ENCODE measurements at regions not wholly inside any gene's neighbourhood (a gene's known extent, or its start where the extent isn't known, plus 50 kb on each side); places are given as distances from the start of the nearest gene placed in this dataset.
A peak's percentile ranks its signal among the peaks of the same experiment; 100 is the strongest.

DNA sequence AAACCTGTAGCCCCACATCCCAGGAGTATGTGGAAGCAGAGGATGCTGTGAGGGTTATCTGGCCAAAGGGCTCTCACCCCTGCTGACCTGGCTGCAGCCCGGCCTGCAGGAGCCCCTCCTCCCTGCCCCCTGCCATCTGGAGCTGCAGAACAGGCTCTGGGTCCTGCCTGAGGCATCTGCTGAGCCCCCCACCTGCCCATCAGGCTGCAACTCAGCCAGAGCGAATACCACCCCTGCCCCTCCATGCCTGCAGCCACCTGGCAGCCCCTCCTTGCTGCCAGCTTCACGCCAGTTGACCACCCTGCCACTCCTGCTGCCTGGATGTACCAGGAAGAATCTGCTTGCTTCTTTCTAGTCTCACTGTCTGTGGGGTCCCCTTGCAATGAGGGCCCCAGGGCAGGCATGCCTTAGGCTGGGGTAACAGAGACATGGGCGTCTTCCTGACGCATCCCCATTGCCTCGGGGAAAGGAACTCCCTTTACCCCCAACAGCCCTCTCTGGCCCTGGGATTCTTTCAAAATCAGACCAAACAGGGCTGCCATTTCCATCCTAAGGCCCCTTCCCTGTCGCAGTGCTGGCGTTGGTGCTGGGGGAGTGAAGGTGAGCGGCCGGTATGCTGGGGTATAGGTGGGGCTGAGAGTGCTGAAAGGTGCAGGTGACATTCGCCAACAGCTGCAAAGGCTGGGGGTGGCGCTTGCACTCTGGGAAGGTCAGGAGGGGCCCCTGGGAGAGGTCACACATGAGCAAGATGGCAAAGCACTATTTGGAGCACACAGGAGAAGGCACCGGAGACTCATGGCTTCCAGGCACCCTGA, 1334.6 kb downstream of the TBC1D22A start:
- no peak overlapping the region for H3K27ac ChIP-seq (ENCODE audit: low read depth, low read length)
- H3K27me3 ChIP-seq (ENCODE audit: control insufficient read depth in 1 of 2, insufficient read depth in 2 of 2, low read length in 2 of 2), result no peaks in the 10 kb centered on the region
- no peaks in the 10 kb centered on the region for H3K36me3 ChIP-seq (ENCODE audit: control insufficient read depth in 1 of 2, insufficient read depth in 2 of 2, low read length in 2 of 2)
- no peaks in the 10 kb centered on the region for H3K9me3 ChIP-seq (ENCODE audit: control insufficient read depth in 1 of 2, low read length in 2 of 2)
- no peak overlapping the region for H3K4me3 ChIP-seq (ENCODE audit: low read depth in 1 of 2, low read length in 2 of 2)
- H3K4me1 ChIP-seq (ENCODE audit: control insufficient read depth in 1 of 2, insufficient read depth in 2 of 2, low read length in 2 of 2), result peaks cover 0 to 15% of the 10 kb centered on the region in 2 donors
- no peak overlapping the region for H3K9ac ChIP-seq (ENCODE audit: low read depth in 1 of 2, low read length in 2 of 2)

DNA sequence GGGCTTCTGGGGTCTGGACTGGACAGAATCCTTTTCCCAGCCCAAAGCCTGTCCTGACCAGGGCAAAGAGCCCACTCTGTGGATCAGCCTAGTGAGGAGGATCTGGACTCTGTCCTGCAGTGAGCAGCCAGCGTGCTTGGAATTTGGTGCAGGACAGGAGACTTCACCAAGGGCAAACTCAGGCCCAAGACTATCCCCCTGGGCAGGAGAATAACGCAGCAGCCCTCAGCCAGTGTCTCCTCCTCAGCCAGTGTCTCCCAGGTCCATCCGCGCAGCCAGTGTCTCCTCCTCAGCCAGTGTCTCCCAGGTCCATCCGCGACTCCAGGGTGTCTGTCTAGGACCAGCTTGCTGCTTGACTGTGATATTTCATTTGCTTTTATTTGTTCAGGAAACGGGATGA, 1334.0 kb downstream of the TBC1D22A start:
- H3K27ac ChIP-seq (ENCODE audit: low read depth, low read length), result no peak overlapping the region
- no peaks in the 10 kb centered on the region for H3K9me3 ChIP-seq (ENCODE audit: control insufficient read depth in 1 of 2, low read length in 2 of 2)
- H3K27me3 ChIP-seq (ENCODE audit: control insufficient read depth in 1 of 2, insufficient read depth in 2 of 2, low read length in 2 of 2), result no peaks in the 10 kb centered on the region
- no peaks in the 10 kb centered on the region for H3K36me3 ChIP-seq (ENCODE audit: control insufficient read depth in 1 of 2, insufficient read depth in 2 of 2, low read length in 2 of 2)
- no peak overlapping the region for H3K4me3 ChIP-seq (ENCODE audit: low read depth in 1 of 2, low read length in 2 of 2)
- peaks cover 0 to 15% of the 10 kb centered on the region in 2 donors for H3K4me1 ChIP-seq (ENCODE audit: control insufficient read depth in 1 of 2, insufficient read depth in 2 of 2, low read length in 2 of 2)
- H3K9ac ChIP-seq (ENCODE audit: low read depth in 1 of 2, low read length in 2 of 2), result no peak overlapping the region

DNA sequence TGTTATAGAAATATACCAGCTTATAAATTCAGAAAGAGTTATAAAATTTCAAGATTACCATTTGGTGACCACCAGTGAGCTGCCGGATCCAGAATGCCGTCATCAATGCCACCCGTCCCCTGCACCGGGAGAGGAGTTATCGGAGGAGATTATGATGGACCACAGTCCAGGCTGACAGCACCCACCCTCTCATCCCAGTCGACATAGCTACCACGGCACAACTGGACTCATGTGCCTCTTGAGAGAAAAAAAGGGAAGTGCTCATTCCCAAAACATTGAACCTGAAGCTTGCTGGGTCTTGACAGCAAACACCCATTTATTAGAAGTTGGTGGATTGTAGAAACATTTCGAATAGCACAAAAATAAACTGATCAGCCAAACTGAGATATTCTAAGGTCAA, 1331.5 kb downstream of the TBC1D22A start:
- H3K4me1 ChIP-seq (ENCODE audit: control insufficient read depth in 1 of 2, insufficient read depth in 2 of 2, low read length in 2 of 2), result peaks cover 4 to 16% of the 10 kb centered on the region in 2 donors
- no peaks in the 10 kb centered on the region for H3K9me3 ChIP-seq (ENCODE audit: control insufficient read depth in 1 of 2, low read length in 2 of 2)
- H3K9ac ChIP-seq (ENCODE audit: low read depth in 1 of 2, low read length in 2 of 2), result no peak overlapping the region
- H3K27me3 ChIP-seq (ENCODE audit: control insufficient read depth in 1 of 2, insufficient read depth in 2 of 2, low read length in 2 of 2), result peaks cover 0 to 2% of the 10 kb centered on the region in 2 donors
- H3K36me3 ChIP-seq (ENCODE audit: control insufficient read depth in 1 of 2, insufficient read depth in 2 of 2, low read length in 2 of 2), result no peaks in the 10 kb centered on the region
- no peak overlapping the region for H3K4me3 ChIP-seq (ENCODE audit: low read depth in 1 of 2, low read length in 2 of 2)
- no peak overlapping the region for H3K27ac ChIP-seq (ENCODE audit: low read depth, low read length)

GRCh38 chr22:48092866-48093265, 1330.4 kb downstream of the TBC1D22A start:
- peaks cover 4 to 8% of the 10 kb centered on the region in 2 donors for H3K4me1 ChIP-seq (ENCODE audit: control insufficient read depth in 1 of 2, insufficient read depth in 2 of 2, low read length in 2 of 2)
- H3K9ac ChIP-seq (ENCODE audit: low read depth in 1 of 2, low read length in 2 of 2), result no peak overlapping the region
- no peak overlapping the region for H3K4me3 ChIP-seq (ENCODE audit: low read depth in 1 of 2, low read length in 2 of 2)
- H3K27ac ChIP-seq (ENCODE audit: low read depth, low read length), result no peak overlapping the region
- H3K9me3 ChIP-seq (ENCODE audit: control insufficient read depth in 1 of 2, low read length in 2 of 2), result no peaks in the 10 kb centered on the region
- H3K27me3 ChIP-seq (ENCODE audit: control insufficient read depth in 1 of 2, insufficient read depth in 2 of 2, low read length in 2 of 2), result peaks cover 0 to 2% of the 10 kb centered on the region in 2 donors
- H3K36me3 ChIP-seq (ENCODE audit: control insufficient read depth in 1 of 2, insufficient read depth in 2 of 2, low read length in 2 of 2), result no peaks in the 10 kb centered on the region

DNA sequence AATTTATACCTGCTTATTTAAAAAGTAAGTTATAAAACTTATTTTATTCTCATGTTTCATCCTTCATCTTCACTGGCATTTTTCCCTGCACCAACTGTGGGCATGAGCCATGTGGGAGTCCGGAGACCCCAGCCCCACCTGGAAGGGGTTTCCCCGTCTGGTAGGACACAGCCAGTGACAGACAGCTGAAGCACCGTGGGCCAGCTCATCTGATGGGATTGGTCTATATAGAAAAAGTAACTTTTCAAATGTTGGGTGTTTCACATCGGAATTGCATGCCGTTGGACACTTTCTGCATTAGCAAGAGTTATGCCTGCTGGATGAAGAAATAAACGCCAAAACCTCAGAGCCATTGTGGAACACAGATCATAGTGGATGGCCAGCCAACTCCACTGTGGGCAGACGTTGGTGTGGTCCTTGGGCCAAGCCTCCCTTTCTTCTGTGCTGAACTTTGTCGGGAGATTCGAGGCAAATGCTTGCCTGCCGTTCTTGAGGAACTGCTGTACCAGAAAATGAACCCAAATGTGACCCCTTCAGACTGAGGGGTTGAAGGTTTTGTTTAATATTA, 1329.3 kb downstream of the TBC1D22A start:
- no peaks in the 10 kb centered on the region for H3K9me3 ChIP-seq (ENCODE audit: control insufficient read depth in 1 of 2, low read length in 2 of 2)
- H3K27me3 ChIP-seq (ENCODE audit: control insufficient read depth in 1 of 2, insufficient read depth in 2 of 2, low read length in 2 of 2), result peaks cover 0 to 2% of the 10 kb centered on the region in 2 donors
- H3K4me1 ChIP-seq (ENCODE audit: control insufficient read depth in 1 of 2, insufficient read depth in 2 of 2, low read length in 2 of 2), result peaks cover 2 to 4% of the 10 kb centered on the region in 2 donors
- H3K27ac ChIP-seq (ENCODE audit: low read depth, low read length), result no peak overlapping the region
- H3K4me3 ChIP-seq (ENCODE audit: low read depth in 1 of 2, low read length in 2 of 2), result no peak overlapping the region
- H3K9ac ChIP-seq (ENCODE audit: low read depth in 1 of 2, low read length in 2 of 2), result no peak overlapping the region
- H3K36me3 ChIP-seq (ENCODE audit: control insufficient read depth in 1 of 2, insufficient read depth in 2 of 2, low read length in 2 of 2), result no peaks in the 10 kb centered on the region

DNA sequence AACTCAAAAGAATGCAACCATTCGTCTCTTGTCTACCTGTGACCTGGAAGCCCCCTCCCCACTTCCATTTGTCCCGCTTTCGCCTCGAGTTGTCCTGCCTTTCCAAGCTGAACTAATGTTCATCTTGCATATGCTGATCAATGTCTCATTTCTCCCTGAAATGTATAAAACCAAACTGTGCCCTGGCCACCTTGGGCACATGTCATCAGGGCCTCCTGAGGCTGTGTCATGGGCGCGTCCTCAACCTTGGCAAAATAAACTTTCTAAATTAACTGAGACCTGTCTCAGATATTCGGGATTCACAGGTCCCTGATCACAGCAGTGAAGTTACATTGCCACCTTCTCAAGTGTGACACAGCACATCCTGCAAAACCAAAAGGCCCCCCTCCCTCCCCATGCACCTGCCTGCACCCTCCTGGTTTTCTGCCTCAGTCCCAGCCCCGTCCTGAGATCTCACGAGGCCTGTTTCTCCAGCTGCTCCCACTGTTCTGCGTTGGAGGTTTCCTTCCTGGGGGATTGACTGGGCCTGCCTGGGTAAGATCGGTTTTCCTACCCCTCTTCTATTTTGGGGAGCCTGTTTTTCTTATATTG, 1328.7 kb downstream of the TBC1D22A start:
- no peak overlapping the region for H3K4me3 ChIP-seq (ENCODE audit: low read depth in 1 of 2, low read length in 2 of 2)
- no peaks in the 10 kb centered on the region for H3K9me3 ChIP-seq (ENCODE audit: control insufficient read depth in 1 of 2, low read length in 2 of 2)
- H3K36me3 ChIP-seq (ENCODE audit: control insufficient read depth in 1 of 2, insufficient read depth in 2 of 2, low read length in 2 of 2), result no peaks in the 10 kb centered on the region
- H3K4me1 ChIP-seq (ENCODE audit: control insufficient read depth in 1 of 2, insufficient read depth in 2 of 2, low read length in 2 of 2), result peaks cover 2 to 4% of the 10 kb centered on the region in 2 donors
- no peak overlapping the region for H3K9ac ChIP-seq (ENCODE audit: low read depth in 1 of 2, low read length in 2 of 2)
- H3K27ac ChIP-seq (ENCODE audit: low read depth, low read length), result no peak overlapping the region
- H3K27me3 ChIP-seq (ENCODE audit: control insufficient read depth in 1 of 2, insufficient read depth in 2 of 2, low read length in 2 of 2), result peaks cover 0 to 2% of the 10 kb centered on the region in 2 donors

DNA sequence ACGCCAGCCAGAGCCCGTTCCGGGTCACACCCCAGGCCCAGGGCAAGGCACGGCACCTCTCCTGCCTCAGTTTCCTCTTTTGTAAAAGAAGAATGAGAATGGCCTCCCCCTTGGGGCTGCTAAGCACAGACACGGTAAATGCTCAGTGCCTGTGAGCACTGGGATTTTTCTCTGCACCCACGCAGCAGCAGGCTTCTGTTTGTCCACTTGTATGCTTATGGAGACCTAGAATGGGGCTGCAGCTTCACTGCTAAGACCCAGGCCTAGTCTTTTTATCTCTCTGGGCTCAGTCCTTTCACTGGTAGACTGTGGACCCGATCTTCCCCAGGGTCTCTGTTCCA, 1327.9 kb downstream of the TBC1D22A start:
- no peak overlapping the region for H3K27ac ChIP-seq (ENCODE audit: low read depth, low read length)
- H3K4me3 ChIP-seq (ENCODE audit: low read depth in 1 of 2, low read length in 2 of 2), result peak overlapping the region; percentile 7 to 38
- no peaks in the 10 kb centered on the region for H3K36me3 ChIP-seq (ENCODE audit: control insufficient read depth in 1 of 2, insufficient read depth in 2 of 2, low read length in 2 of 2)
- peaks cover 0 to 2% of the 10 kb centered on the region in 2 donors for H3K27me3 ChIP-seq (ENCODE audit: control insufficient read depth in 1 of 2, insufficient read depth in 2 of 2, low read length in 2 of 2)
- H3K9ac ChIP-seq (ENCODE audit: low read depth in 1 of 2, low read length in 2 of 2), result no peak overlapping the region
- no peaks in the 10 kb centered on the region for H3K9me3 ChIP-seq (ENCODE audit: control insufficient read depth in 1 of 2, low read length in 2 of 2)
- peaks cover 2 to 4% of the 10 kb centered on the region in 2 donors for H3K4me1 ChIP-seq (ENCODE audit: control insufficient read depth in 1 of 2, insufficient read depth in 2 of 2, low read length in 2 of 2)

GRCh38 chr22:48089601-48090331, 1327.3 kb downstream of the TBC1D22A start:
- H3K9me3 ChIP-seq (ENCODE audit: control insufficient read depth in 1 of 2, low read length in 2 of 2), result no peaks in the 10 kb centered on the region
- H3K9ac ChIP-seq (ENCODE audit: low read depth in 1 of 2, low read length in 2 of 2), result no peak overlapping the region
- H3K36me3 ChIP-seq (ENCODE audit: control insufficient read depth in 1 of 2, insufficient read depth in 2 of 2, low read length in 2 of 2), result no peaks in the 10 kb centered on the region
- H3K27me3 ChIP-seq (ENCODE audit: control insufficient read depth in 1 of 2, insufficient read depth in 2 of 2, low read length in 2 of 2), result peaks cover 0 to 2% of the 10 kb centered on the region in 2 donors
- peak overlapping the region; percentile 7 to 38 for H3K4me3 ChIP-seq (ENCODE audit: low read depth in 1 of 2, low read length in 2 of 2)
- H3K4me1 ChIP-seq (ENCODE audit: control insufficient read depth in 1 of 2, insufficient read depth in 2 of 2, low read length in 2 of 2), result peaks cover 2 to 4% of the 10 kb centered on the region in 2 donors
- H3K27ac ChIP-seq (ENCODE audit: low read depth, low read length), result no peak overlapping the region

DNA sequence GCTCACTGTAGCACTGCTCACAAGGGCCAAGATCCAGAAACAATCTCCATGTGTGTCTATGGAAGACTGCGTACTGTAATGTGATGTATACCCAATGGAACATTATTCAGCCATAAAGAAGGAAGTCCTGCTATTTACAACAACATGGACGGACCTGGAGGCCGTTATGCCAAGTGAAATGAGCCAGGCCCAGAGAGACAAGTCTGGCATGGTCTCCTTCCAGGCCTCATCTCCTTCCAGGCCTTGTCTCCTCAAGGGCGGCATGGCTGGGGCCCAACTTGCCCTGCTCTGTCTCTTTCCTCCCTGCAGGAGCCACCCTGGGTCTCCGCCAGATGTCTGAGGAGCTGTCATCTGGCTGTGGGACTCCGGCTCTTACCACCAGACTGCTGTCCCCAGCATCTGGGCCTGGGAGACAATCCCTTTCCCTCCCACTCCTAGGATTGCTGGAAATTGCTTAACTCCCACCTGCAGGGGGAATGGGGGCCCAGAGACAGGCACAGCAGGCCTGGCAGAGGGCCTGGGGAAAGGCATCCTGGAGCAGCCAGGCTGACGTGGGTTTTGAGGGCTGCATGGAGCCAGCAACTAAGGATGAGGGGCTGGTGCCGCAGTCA, 1326.6 kb downstream of the TBC1D22A start:
- Histone ChIP-seq H3K9me3 (ENCODE audit: control insufficient read depth in 1 of 2, low read length in 2 of 2) (no peaks in the 10 kb centered on the region), H3K4me3 (ENCODE audit: low read depth in 1 of 2, low read length in 2 of 2) (no peak overlapping the region), H3K4me1 (ENCODE audit: control insufficient read depth in 1 of 2, insufficient read depth in 2 of 2, low read length in 2 of 2) (peaks cover 4 to 5% of the 10 kb centered on the region in 2 donors), H3K36me3 (ENCODE audit: control insufficient read depth in 1 of 2, insufficient read depth in 2 of 2, low read length in 2 of 2) (no peaks in the 10 kb centered on the region), H3K9ac (ENCODE audit: low read depth in 1 of 2, low read length in 2 of 2) (no peak overlapping the region), H3K27me3 (ENCODE audit: control insufficient read depth in 1 of 2, insufficient read depth in 2 of 2, low read length in 2 of 2) (peaks cover 0 to 2% of the 10 kb centered on the region in 2 donors), H3K27ac (ENCODE audit: low read depth, low read length) (no peak overlapping the region)

All from duodenal mucosa (tissue), 2 donors.